Testis (tissue), 2 donors: ENCODE measurements at regions not wholly inside any gene's neighbourhood (a gene's known extent, or its start where the extent isn't known, plus 50 kb on each side); places are given as distances from the start of the nearest gene placed in this dataset.

Source experiments
- DNase-seq: peaks from one replicate; pipeline ENCODE4 v3.0.0-alpha.2; 2019
- H3K27ac ChIP-seq, 2 donors: fragments of 200-600 bp; sonication (generic); one replicate each; pipeline ENCODE4 v1.5.1; 2019
- H3K27me3 ChIP-seq: fragments of 200-600 bp; sonication (generic); one replicate; pipeline ENCODE4 v1.5.1; 2019
- H3K36me3 ChIP-seq: fragments of 200-600 bp; sonication (generic); one replicate; pipeline ENCODE4 v1.5.1; 2017; ENCODE audit warnings: low read depth; ENCODE audit errors: missing control alignments
- H3K4me1 ChIP-seq: fragments of 200-600 bp; sonication (generic); one replicate; pipeline ENCODE4 v1.5.1; 2019
- H3K4me3 ChIP-seq, 2 donors: fragments of 200-600 bp; sonication (generic); one replicate each; pipeline ENCODE4 v1.5.1; 2017 to 2019
- H3K9me3 ChIP-seq: fragments of 200-600 bp; sonication (generic); one replicate; pipeline ENCODE4 v1.5.1; 2017
- POLR2A ChIP-seq: fragments of 450-650 bp; IDR thresholded peaks from one replicate; pipeline ENCODE4 v1.6.1; 2017; ENCODE audit warnings: antibody characterized with exemption, mild to moderate bottlenecking, moderate library complexity
- WGBS, 2 donors: methylation state at CpG; one replicate each; pipeline ENCODE4 v1.1.5; 2018; 5-methylcytosine and 5-hydroxymethylcytosine counted together
- intact Hi-C: fragments of 100-400 bp; cut with DNase I; formaldehyde crosslinking; loops from one replicate; pipeline ENCODE4 v1.15.1; 2023; ENCODE audit warnings: low total_unique reads
- TF ChIP-seq, protein P1 (sequence below), 3 experiments: fragments of 450-650 bp in 2 of 3; fragments of 200-600 bp in 1 of 3; sonication (generic) in 1 of 3; IDR thresholded peaks; one replicate each; pipeline ENCODE4 v1.5.1; 2016 to 2019; ENCODE audit warnings: antibody characterized with exemption in 3 of 3, mild to moderate bottlenecking in 2 of 3, moderate library complexity in 1 of 3

DNA sequence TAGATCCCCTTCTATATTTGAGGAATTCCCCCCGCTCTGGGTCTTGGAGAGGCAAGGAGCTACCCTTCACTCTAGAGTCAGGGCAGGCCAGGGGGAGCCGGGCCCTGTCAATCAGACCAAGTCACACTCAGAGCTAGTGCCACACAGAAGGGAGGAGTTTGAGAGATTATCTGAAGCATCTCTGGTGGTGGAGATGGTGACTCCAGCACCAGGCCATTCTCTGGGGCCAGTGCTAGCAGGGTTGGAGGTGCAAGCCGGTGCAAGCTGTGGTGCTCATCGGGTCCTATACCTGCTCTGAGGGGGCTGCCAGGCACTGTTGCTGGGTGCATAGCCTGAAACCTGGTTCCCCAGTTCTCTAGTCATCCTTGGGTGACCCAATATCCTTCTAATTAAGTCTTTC, 201.2 kb downstream of the COPRS start:
- DNase-seq: no peak
- Histone ChIP-seq H3K27ac (no peak overlapping the region), H3K36me3 (no peaks in the 10 kb centered on the region), H3K4me3 (no peak overlapping the region), H3K4me1 (no peaks in the 10 kb centered on the region), H3K27me3 (no peaks in the 10 kb centered on the region), H3K9me3 (no peaks in the 10 kb centered on the region)
- WGBS, 2 donors: 93 to 100% methylated on average over 2 to 4 of the region's 4 CpGs
- intact Hi-C loops: no loop called here
- TF ChIP-seq POLR2A: no peak
- TF ChIP-seq, protein P1, sequence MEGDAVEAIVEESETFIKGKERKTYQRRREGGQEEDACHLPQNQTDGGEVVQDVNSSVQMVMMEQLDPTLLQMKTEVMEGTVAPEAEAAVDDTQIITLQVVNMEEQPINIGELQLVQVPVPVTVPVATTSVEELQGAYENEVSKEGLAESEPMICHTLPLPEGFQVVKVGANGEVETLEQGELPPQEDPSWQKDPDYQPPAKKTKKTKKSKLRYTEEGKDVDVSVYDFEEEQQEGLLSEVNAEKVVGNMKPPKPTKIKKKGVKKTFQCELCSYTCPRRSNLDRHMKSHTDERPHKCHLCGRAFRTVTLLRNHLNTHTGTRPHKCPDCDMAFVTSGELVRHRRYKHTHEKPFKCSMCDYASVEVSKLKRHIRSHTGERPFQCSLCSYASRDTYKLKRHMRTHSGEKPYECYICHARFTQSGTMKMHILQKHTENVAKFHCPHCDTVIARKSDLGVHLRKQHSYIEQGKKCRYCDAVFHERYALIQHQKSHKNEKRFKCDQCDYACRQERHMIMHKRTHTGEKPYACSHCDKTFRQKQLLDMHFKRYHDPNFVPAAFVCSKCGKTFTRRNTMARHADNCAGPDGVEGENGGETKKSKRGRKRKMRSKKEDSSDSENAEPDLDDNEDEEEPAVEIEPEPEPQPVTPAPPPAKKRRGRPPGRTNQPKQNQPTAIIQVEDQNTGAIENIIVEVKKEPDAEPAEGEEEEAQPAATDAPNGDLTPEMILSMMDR (IDR thresholded peaks at IDR 0.05): no peak

- TF ChIP-seq POLR2A: no peak
- TF ChIP-seq, protein P1 (IDR thresholded peaks at IDR 0.05): no peak
- Histone ChIP-seq H3K9me3 (no peaks in the 10 kb centered on the region), H3K4me1 (no peaks in the 10 kb centered on the region), H3K4me3 (no peak overlapping the region), H3K36me3 (no peaks in the 10 kb centered on the region), H3K27ac (no peak overlapping the region), H3K27me3 (no peaks in the 10 kb centered on the region)
- DNase-seq: no peak
- intact Hi-C loops: no loop called here
- WGBS, 2 donors: 87 to 88% methylated on average over 8 of the region's 8 CpGs
Observed at GRCh38 chr17:31654936-31655335, 204.1 kb downstream of the COPRS start.

DNA sequence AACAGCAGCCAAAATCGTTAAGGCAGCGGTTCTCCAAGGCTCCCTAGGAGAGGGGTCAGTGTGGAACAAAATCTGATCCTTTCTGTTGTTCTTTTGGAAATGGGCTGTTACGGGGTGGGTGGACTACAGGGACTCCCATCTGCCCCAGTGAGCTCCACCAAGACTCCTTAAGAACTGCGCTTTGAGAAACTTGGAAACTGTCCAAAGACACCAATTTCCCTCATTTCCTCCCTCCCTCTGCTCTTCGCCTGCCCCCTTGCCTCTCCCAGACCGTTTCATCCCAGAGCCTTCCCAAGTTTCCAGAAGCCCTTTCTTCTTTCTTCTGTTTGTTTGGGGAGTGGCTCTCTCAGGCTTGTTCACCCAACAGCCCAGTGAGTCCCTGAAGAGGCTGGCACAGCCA, 205.4 kb downstream of the COPRS start:
- no peak for DNase-seq
- no peak overlapping the region for H3K4me3 ChIP-seq
- 50 to 55% methylated on average over 6 of the region's 6 CpGs for WGBS, 2 donors
- no peak overlapping the region for H3K27ac ChIP-seq
- no peaks in the 10 kb centered on the region for H3K27me3 ChIP-seq
- no peaks in the 10 kb centered on the region for H3K9me3 ChIP-seq
- intact Hi-C loops: no loop called here
- TF ChIP-seq, protein P1 (IDR thresholded peaks at IDR 0.05): no peak
- TF ChIP-seq POLR2A: no peak
- H3K36me3 ChIP-seq: no peaks in the 10 kb centered on the region
- no peaks in the 10 kb centered on the region for H3K4me1 ChIP-seq

DNA sequence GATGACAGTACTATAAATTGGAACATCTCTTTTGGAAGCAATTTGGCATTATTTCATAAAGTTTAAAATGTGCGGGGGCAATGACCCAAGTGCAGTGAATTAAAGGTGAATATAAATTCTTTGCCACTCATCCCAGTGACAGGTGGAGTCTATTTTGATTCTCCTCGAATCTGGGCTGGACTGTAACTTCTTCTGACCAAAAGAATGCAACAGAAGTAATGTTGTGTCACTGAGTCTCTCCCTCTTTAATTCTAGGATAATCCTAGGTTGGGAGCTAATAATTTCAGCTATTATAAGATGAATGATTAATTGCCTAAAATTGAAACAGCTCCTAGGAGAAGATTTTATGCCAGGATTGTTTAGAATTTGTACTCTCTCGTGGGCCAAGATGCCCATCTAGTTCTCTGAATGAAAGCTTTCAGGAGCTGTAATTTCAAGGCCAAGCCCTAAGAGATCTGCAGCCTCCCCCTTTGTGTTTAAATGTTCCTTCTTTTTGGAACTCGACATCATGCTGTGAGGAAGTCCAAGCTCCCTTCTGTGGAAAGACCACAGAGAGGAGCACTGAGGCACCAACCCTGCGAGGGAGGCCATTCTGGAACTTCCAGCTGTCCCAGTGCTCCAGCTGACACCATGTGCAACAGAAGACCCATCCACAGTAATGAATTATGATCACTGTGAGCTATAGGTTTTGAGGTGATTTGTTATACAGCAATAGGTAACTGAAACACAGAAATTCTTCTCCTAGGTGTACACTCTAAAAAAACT, 208.1 kb downstream of the COPRS start:
- H3K36me3 ChIP-seq: no peaks in the 10 kb centered on the region
- H3K4me3 ChIP-seq: no peak overlapping the region
- H3K9me3 ChIP-seq: no peaks in the 10 kb centered on the region
- H3K27ac ChIP-seq: no peak overlapping the region
- 62 to 80% methylated on average over 5 of the region's 5 CpGs for WGBS, 2 donors
- no peak for DNase-seq
- no peak for TF ChIP-seq POLR2A
- TF ChIP-seq, protein P1 (IDR thresholded peaks at IDR 0.05): no peak
- H3K27me3 ChIP-seq: no peaks in the 10 kb centered on the region
- intact Hi-C loops: no loop called here
- no peaks in the 10 kb centered on the region for H3K4me1 ChIP-seq

DNA sequence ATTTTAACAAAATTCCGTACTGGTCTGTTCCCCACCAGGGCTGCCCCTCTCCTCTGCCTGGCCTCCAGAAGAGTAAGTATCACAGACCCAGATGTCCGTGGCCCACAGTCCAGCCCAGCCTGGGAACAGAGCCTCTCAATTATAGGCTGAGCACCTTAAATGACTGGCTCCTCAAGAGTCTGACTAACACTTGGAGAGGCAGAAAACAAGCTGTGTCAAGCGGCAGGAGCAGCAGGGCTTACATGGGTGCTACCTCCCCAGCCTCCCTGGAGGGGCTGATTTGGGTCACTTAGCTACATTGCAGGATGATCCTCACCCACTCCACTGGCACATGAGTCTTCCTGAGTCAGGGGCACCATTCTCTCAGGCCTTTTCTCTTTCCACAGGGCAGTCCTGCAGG, 209.7 kb downstream of the COPRS start:
- H3K4me3 ChIP-seq: no peak overlapping the region
- H3K4me1 ChIP-seq: no peaks in the 10 kb centered on the region
- no peak overlapping the region for H3K27ac ChIP-seq
- no peaks in the 10 kb centered on the region for H3K27me3 ChIP-seq
- intact Hi-C loops: no loop called here
- DNase-seq: no peak
- TF ChIP-seq, protein P1 (IDR thresholded peaks at IDR 0.05): no peak
- no peak for TF ChIP-seq POLR2A
- no peaks in the 10 kb centered on the region for H3K9me3 ChIP-seq
- no peaks in the 10 kb centered on the region for H3K36me3 ChIP-seq
- WGBS, 2 donors: 74 to 79% methylated on average over 3 of the region's 3 CpGs
